ENCODE measurements at regions not wholly inside any gene's neighbourhood (a gene's known extent, or its start where the extent isn't known, plus 50 kb on each side); places are given as distances from the start of the nearest gene placed in this dataset.
A peak's percentile ranks its signal among the peaks of the same experiment; 100 is the strongest.

- peak; percentile 68 for DNase-seq (ENCODE audit: low read depth)
These were observed 363.0 kb downstream of the SETD4 start for GRCh38 chr21:35697321-35697808.

- no peak for DNase-seq (ENCODE audit: low read depth)
These were observed 363.7 kb downstream of the SETD4 start for GRCh38 chr21:35696644-35697043.

DNA sequence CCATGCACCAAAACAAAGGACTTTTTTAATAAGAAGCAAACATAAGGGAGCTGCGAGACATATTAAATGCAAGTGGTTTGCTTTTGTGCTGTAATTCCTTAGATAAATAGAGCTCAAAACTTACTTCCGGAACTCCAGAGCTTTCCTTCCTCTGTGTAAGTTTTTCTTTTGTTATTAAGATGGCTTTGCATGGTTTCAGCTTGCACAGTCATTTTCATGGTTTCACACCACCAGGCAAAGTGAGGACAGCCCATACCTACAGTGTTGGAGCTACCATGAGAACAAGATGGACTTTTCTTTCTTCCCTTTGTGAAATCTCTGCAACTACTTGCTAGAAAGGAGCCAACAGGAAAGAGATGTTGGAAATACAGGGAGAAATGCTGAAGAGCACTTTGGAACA, 368.0 kb downstream of the SETD4 start:
- no peak for DNase-seq (ENCODE audit: low read depth)

DNA sequence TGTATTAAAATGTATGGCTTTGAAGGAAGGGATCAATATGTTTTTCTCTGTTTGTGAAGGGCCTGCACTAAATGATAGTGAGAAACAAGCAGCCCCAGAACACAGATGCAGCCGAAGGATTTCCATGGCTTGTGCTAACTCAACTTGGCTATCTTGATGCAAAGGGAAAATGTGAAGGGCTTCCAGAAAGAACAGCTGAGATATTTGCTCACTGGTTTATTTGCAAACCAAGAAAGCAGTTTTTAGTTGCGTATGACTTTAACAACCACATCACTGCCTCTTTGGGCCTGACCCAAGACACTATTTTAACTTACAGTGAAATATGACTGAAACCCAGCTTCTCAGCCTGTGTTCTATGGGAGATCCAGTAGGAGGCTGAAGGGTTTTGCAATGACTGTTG, 369.9 kb downstream of the SETD4 start:
- no peak for DNase-seq (ENCODE audit: low read depth)

DNA sequence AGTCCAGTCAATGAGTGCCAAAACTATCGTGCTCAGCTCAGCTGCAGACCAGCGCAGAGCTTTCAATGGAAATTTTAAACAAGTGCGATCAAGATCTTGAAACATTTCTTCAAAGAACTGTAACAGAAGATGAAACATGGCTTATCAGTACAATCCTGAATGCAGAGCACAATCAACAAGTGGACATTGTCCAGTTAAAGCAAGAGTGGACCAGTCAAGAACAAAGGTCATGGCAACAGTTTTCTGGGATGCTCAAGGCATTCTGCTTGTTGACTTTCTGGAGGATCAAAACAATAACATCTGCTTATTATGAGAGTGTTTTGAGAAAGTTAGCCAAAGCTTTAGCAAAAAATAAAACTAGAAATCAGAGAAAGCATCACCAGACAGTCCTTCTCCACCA, 374.2 kb downstream of the SETD4 start:
- no peak for DNase-seq (ENCODE audit: low read depth)

DNA sequence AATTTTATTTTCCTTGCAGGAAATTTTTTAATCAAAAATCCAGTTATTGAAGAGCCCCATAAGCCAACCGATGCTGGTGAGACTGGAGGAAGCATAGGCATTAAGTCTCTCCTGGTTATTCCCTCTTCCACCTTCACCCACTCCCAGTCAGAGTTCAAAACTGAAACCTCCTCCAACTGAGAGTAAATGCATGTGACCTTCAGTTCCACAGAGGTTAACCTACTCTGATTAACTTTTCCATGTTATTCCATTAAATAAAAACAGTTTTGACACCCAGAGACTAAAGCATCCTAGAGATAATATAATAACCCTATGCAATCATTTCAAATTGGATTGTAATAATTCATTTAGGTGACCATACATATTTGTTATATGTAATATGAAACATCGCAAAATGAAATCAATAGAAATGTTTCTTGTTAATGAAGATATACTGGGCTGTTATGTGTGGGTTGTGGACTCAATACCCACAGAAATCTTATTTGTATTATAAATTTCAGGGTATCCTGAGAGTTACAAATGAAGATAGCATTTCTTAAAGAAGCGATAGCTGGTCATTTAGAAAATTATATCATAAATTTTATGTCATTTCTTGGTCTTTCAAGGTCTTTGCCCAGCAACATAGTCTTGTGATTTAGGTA, 376.5 kb downstream of the SETD4 start:
- no peak for DNase-seq (ENCODE audit: low read depth)

DNA sequence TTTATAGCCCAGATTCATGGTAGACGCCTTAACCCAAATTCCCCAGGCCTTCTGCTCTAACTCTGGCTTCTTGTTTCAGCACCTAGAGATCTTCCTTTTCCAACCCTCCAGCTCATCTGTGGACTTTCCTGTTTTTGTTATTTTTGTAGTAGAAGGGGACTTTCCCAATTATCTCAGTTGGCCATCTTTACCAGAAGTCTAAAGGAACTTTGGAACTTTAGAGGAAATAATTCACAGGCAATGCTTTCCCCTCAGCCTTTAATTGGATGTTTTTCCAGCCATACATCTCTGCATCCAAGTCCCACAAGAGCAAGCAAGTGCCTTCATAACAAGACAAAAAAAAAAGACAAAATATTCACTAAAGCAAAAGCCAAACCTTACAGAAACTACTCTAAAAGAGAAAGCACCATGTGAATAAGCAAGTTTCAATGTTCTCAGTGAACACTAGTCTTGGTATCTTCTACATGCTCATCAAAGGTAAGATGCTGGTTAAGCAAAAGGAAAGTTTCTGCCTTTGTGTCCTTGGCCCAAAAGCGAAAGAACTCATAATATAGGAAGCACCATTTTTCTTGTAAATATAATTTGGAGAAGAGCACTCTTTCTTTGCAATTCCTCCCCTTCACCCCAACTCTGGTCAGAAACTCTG, 377.3 kb downstream of the SETD4 start:
- DNase-seq (ENCODE audit: low read depth), result no peak

- DNase-seq (ENCODE audit: low read depth), result no peak
These were observed 378.4 kb downstream of the SETD4 start for GRCh38 chr21:35681946-35682345.

- no peak for DNase-seq (ENCODE audit: low read depth)
These were observed 381.2 kb downstream of the SETD4 start for GRCh38 chr21:35679076-35679475.

GRCh38 chr21:35678393-35678792, 381.9 kb downstream of the SETD4 start:
- no peak for DNase-seq (ENCODE audit: low read depth)

- no peak for DNase-seq (ENCODE audit: low read depth)
These were observed 383.0 kb downstream of the SETD4 start for GRCh38 chr21:35677298-35677841.

DNA sequence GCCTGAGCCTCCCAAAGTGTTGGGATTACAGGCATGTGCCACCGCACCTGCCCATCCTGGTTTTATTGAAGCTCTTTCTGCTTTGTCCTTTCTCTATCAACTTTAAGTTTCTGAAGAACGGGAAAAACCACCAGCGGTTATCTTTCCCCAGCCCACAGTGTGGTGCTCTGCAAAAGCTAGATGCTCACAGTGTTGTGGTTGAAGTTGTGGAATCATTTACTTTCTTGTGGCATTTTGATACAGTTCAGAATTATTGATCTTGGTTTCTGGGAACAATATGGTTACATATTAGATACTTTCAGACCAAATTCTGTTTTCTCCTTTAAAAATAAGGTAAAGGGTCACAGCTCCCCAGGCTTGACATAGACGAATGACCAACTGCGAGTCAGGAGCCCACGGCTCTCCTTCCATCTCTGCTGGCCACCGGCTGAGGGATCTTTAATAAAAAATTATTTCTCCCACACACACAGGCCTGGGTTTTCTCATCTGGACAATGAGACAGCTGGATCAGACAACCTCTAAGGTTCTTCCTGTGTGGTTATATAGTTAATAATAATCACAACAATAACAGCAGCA, 385.3 kb downstream of the SETD4 start:
- no peak for DNase-seq (ENCODE audit: low read depth)

DNA sequence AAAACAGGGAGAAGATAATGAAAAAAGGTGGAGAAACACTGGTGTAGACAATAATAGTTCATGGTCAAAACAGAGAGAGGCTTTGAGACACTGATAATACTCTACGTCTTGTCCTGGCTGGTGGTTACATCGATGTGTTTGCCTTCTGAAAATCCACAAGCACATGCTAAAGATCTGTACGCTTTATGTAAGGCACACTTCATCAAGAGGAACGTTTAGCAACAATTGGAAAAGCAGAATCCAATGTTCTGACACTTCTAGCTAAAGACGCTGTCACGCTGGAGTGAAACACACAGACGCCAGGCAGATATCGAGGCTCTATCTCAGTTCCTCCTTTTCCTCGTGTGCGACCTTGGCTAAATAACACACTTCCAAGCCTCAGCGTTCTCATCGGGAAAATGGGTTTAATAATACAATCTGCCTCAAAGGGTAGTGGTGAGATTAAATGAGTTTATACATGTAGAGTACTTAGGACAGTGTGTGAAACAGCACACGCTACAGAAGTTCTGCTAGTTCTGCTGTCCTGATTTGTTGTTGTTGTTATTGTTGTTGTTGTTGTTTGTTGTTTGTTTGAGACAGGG, 386.1 kb downstream of the SETD4 start:
- no peak for DNase-seq (ENCODE audit: low read depth)

- no peak for DNase-seq (ENCODE audit: low read depth)
These were observed 388.0 kb downstream of the SETD4 start for GRCh38 chr21:35672313-35672712.

GRCh38 chr21:35664683-35665082, 395.6 kb downstream of the SETD4 start:
- DNase-seq (ENCODE audit: low read depth), result peak; percentile 89

GRCh38 chr21:35663856-35664606, 396.3 kb downstream of the SETD4 start:
- no peak for DNase-seq (ENCODE audit: low read depth)

DNA sequence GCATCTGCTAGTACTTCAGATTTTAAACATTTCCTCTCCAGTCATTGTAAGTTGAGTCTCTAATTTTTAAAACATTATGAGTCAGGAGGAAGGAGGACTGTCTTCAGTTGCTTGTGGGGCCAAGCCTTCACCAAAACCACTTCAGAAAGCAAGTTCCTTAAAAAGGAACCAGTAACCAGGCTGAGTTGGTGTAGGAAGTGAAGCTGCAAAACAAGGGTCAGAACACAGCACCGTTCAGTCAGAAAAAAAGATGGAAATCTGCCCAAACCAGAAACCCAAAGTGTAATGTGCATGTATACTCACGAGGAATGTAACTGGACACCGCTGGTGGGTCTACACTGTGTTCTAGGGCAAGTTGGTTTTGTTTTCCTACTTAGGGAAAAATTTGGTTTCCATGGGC, 402.1 kb downstream of the SETD4 start:
- peak; percentile 78 for DNase-seq (ENCODE audit: low read depth)

DNA sequence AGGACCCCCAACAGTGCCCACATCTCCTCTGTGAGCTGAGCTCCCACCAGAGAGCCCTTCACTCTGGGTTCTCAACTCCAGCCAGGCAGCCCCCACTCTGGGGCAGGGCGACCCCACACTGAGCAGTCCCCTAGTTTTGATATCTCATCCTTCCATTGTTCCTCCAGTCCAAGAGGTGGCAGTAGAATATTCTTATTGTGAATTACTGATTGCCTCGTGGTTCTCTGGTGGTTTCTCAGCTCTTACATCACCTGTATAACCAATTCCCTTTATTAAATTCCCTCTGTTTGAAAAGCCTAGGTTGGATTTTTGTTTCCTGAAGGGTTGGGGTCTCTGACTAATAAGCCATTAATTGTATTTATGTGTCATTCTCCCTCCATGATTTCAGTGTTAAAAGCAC, 407.5 kb downstream of the SETD4 start:
- no peak for DNase-seq (ENCODE audit: low read depth)

GRCh38 chr21:35652196-35652595, 408.1 kb downstream of the SETD4 start:
- no peak for DNase-seq (ENCODE audit: low read depth)

DNA sequence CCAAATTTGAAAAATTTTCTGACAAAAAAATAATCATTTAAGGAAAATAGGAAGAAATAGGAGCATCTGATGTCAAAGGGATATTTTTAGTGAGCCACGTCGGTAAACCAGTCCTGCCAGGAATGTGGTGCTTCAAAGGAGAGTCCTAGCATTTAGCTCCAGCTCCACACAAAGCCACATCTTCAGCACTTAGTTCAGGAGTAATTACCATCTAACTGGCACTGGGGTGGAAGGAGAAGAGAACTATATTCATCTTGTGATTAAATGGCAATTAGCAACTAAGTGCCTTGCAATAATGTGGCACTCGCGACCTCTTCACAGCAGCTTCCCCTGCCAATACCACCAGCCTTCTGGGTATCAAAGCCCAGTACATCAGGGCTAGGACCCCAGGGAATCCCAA, 409.1 kb downstream of the SETD4 start:
- no peak for DNase-seq (ENCODE audit: low read depth)

GRCh38 chr21:35649186-35649585, 411.1 kb downstream of the SETD4 start:
- DNase-seq (ENCODE audit: low read depth), result peak; percentile 61

- no peak for DNase-seq (ENCODE audit: low read depth)
These were observed 411.8 kb downstream of the SETD4 start for GRCh38 chr21:35648512-35648911.

Data from Daoy (cell line).